ENCODE measurements at regions not wholly inside any gene's neighbourhood (a gene's known extent, or its start where the extent isn't known, plus 50 kb on each side); places are given as distances from the start of the nearest gene placed in this dataset.

DNA sequence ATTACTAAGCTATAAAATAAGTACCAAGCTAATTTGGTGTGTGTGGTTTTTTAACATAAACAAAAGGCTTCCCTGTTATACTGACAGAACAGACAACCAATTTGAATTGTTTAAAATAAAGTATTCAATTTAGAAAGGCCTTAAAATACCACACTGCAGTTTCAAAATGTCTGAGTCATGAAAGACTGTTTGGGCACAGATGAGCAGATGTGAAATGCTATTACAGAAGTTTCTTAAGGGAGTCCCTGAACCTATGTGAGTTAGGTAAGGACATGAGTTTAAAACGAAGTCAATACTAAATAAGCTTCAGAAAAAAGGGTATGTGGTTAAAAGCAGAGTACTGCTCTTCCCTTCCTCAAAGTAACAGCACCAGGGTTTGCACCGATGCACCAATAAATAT is 69.7 kb upstream of the SETMAR start:
- TF ChIP-seq, protein P1, sequence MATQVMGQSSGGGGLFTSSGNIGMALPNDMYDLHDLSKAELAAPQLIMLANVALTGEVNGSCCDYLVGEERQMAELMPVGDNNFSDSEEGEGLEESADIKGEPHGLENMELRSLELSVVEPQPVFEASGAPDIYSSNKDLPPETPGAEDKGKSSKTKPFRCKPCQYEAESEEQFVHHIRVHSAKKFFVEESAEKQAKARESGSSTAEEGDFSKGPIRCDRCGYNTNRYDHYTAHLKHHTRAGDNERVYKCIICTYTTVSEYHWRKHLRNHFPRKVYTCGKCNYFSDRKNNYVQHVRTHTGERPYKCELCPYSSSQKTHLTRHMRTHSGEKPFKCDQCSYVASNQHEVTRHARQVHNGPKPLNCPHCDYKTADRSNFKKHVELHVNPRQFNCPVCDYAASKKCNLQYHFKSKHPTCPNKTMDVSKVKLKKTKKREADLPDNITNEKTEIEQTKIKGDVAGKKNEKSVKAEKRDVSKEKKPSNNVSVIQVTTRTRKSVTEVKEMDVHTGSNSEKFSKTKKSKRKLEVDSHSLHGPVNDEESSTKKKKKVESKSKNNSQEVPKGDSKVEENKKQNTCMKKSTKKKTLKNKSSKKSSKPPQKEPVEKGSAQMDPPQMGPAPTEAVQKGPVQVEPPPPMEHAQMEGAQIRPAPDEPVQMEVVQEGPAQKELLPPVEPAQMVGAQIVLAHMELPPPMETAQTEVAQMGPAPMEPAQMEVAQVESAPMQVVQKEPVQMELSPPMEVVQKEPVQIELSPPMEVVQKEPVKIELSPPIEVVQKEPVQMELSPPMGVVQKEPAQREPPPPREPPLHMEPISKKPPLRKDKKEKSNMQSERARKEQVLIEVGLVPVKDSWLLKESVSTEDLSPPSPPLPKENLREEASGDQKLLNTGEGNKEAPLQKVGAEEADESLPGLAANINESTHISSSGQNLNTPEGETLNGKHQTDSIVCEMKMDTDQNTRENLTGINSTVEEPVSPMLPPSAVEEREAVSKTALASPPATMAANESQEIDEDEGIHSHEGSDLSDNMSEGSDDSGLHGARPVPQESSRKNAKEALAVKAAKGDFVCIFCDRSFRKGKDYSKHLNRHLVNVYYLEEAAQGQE (IDR thresholded peaks at IDR 0.05; ENCODE audit: low read depth) = no peak
- TF ChIP-seq EGR1 (IDR thresholded peaks at IDR 0.05) (no peak), TEAD4 (IDR thresholded peaks at IDR 0.05) (no peak)

DNA sequence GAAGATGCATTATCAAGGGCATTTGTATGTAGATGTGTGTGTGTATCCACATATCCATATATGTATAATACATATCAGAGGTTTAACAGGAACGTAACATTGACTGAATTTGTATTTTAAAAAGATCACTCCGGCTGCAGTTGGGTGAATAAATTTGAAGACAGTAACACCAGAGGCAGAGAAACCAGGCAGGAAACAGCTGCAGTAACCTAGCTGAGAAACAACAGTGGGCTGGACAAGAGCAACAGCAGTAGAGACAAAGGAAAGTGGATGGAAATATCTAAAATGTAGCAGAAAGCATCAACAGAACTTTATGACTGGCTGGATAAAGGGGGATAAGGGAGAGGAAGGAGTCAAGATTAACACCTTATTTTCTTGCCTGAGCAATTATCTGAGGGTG is 68.3 kb upstream of the SETMAR start:
- TF ChIP-seq TCF12 (IDR thresholded peaks at IDR 0.05; ENCODE audit: low read depth) (no peak), RAD21 (IDR thresholded peaks at IDR 0.05; ENCODE audit: low read depth) (no peak), YY1 (IDR thresholded peaks at IDR 0.05; ENCODE audit: low read depth) (no peak), CREB1 (IDR thresholded peaks at IDR 0.05; ENCODE audit: low read depth) (no peak), EP300 (IDR thresholded peaks at IDR 0.05; ENCODE audit: borderline replicate concordance) (no peak), TAF1 (IDR thresholded peaks at IDR 0.05; ENCODE audit: low read depth) (no peak), CEBPB (IDR thresholded peaks at IDR 0.05) (no peak), EGR1 (IDR thresholded peaks at IDR 0.05) (no peak), NFIC (IDR thresholded peaks at IDR 0.05) (no peak), FOXM1 (IDR thresholded peaks at IDR 0.05; ENCODE audit: borderline replicate concordance, low read depth) (no peak)
- TF ChIP-seq, protein P2, sequence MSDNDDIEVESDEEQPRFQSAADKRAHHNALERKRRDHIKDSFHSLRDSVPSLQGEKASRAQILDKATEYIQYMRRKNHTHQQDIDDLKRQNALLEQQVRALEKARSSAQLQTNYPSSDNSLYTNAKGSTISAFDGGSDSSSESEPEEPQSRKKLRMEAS (IDR thresholded peaks at IDR 0.05) = no peak
- TF ChIP-seq, protein P1 (IDR thresholded peaks at IDR 0.05; ENCODE audit: low read depth) = no peak

DNA sequence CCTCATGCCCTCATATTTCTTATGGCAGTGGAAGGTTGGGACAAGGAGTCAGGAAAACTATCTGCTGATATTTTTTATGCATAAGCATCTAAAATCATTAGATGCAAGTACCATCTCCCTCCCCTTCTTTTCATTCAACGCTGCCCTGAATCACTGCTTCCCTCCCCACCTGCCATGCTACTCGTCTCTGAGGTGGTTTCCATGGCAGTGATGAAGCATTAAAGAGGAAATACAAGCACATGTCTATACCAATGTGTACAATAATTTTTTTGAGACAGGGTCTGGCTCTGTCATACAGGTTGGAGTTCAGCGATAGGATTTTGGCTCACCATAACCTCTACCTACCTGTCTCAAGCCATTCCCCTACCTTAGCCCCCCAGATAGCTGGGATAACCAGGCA is 67.5 kb upstream of the SETMAR start:
- TF ChIP-seq EP300 (IDR thresholded peaks at IDR 0.05; ENCODE audit: borderline replicate concordance) (no peak), CREB1 (IDR thresholded peaks at IDR 0.05; ENCODE audit: low read depth) (no peak), TCF12 (IDR thresholded peaks at IDR 0.05; ENCODE audit: low read depth) (no peak), ZBTB7A (IDR thresholded peaks at IDR 0.05; ENCODE audit: low read depth) (no peak), YY1 (IDR thresholded peaks at IDR 0.05; ENCODE audit: low read depth) (no peak), NFIC (IDR thresholded peaks at IDR 0.05) (no peak), FOXM1 (IDR thresholded peaks at IDR 0.05; ENCODE audit: borderline replicate concordance, low read depth) (no peak), TAF1 (IDR thresholded peaks at IDR 0.05; ENCODE audit: low read depth) (no peak), EGR1 (IDR thresholded peaks at IDR 0.05) (no peak), RAD21 (IDR thresholded peaks at IDR 0.05; ENCODE audit: low read depth) (no peak)
- TF ChIP-seq, protein P3, sequence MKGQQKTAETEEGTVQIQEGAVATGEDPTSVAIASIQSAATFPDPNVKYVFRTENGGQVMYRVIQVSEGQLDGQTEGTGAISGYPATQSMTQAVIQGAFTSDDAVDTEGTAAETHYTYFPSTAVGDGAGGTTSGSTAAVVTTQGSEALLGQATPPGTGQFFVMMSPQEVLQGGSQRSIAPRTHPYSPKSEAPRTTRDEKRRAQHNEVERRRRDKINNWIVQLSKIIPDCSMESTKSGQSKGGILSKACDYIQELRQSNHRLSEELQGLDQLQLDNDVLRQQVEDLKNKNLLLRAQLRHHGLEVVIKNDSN (IDR thresholded peaks at IDR 0.05) = no peak
- TF ChIP-seq, protein P1 (IDR thresholded peaks at IDR 0.05; ENCODE audit: low read depth) = no peak
- TF ChIP-seq, protein P2 (IDR thresholded peaks at IDR 0.05) = no peak

DNA sequence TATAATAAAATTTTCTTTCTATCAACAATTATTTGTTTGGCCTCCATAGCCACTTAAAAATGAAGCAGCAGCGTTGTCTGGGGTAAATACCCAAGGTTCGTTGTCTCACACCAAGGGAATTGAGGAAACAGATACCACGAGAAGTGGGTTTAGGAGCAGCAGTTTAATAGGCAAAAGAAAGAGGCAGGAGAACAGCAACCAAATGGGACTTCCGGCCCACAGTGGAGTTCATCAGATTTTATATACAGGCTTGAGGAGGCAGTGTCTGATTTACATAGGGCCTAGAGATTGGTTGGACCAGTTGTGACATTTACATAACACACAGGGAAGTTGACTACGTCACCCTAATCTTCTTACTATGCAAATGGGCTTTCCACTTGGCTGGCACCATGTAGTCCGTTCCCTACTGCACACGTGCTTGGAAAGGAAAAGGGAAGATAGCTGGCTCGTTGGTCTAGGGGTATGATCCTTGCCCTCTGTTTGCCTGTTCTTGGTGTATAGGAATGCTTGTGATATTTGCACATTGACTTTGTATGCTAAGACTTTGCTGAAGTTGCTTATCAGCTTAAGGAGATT is 61.5 kb upstream of the SETMAR start:
- TF ChIP-seq, protein P2 (IDR thresholded peaks at IDR 0.05) = 0 out of 2 replicates have a peak, but pooled peaks have one; percentile 38
- no peak for TF ChIP-seq TAF1 (IDR thresholded peaks at IDR 0.05; ENCODE audit: low read depth)
- no peak for TF ChIP-seq EP300 (IDR thresholded peaks at IDR 0.05; ENCODE audit: borderline replicate concordance)
- TF ChIP-seq YY1 (IDR thresholded peaks at IDR 0.05; ENCODE audit: low read depth) = no peak
- TF ChIP-seq TCF12 (IDR thresholded peaks at IDR 0.05; ENCODE audit: low read depth) = no peak

DNA sequence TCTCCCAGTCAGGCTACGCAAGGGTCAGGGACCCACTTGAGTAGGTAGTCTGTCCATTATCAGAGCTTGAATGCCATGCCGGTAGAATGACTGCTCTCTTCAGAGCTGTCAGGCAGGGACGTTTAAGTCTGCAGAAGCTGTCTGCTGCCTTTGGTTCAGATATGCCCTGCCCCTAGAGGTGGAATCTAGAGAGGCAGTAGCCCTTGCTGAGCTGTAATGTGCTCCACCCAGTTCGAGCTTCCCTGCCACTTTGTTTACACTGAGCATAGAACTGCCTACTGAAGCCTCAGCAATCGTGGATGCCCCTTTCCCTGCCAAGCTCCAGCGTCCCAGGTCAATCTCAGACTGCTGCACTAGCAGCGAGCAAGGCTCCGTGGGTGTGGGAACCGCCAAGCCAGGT is 57.5 kb upstream of the SETMAR start:
- TF ChIP-seq, protein P2 (IDR thresholded peaks at IDR 0.05) = no peak
- TF ChIP-seq, protein P3 (IDR thresholded peaks at IDR 0.05) = no peak
- no peak for TF ChIP-seq CEBPB (IDR thresholded peaks at IDR 0.05)
- TF ChIP-seq, protein P1 (IDR thresholded peaks at IDR 0.05; ENCODE audit: low read depth) = no peak
- TF ChIP-seq NFIC (IDR thresholded peaks at IDR 0.05) = no peak
- TF ChIP-seq YY1 (IDR thresholded peaks at IDR 0.05; ENCODE audit: low read depth) = no peak
- TF ChIP-seq RAD21 (IDR thresholded peaks at IDR 0.05; ENCODE audit: low read depth) = no peak
- no peak for TF ChIP-seq TAF1 (IDR thresholded peaks at IDR 0.05; ENCODE audit: low read depth)
